Nephron progenitor cell (in vitro differentiated cells): ENCODE measurements at regions not wholly inside any gene's neighbourhood (a gene's known extent, or its start where the extent isn't known, plus 50 kb on each side); places are given as distances from the start of the nearest gene placed in this dataset.

ENCODE experiments used
- DNase-seq: peaks from one replicate; pipeline ENCODE4 v3.0.0; 2021
- H3K27ac Mint-ChIP-seq: 2 replicates; pipeline ENCODE4 v1.8.0; 2021; ENCODE audit warnings: mild to moderate bottlenecking, moderate library complexity, mixed read lengths
- H3K27me3 Mint-ChIP-seq: 2 replicates; pipeline ENCODE4 v1.8.0; 2021; ENCODE audit warnings: mild to moderate bottlenecking, low read depth, mixed read lengths; ENCODE audit not compliant: poor library complexity
- H3K36me3 Mint-ChIP-seq: 2 replicates; pipeline ENCODE4 v1.8.0; 2021; ENCODE audit warnings: low read depth, mixed read lengths
- H3K4me1 Mint-ChIP-seq: 2 replicates; pipeline ENCODE4 v1.8.0; 2021; ENCODE audit warnings: mixed read lengths
- H3K4me3 Mint-ChIP-seq: 2 replicates; pipeline ENCODE4 v1.8.0; 2021; ENCODE audit warnings: mild to moderate bottlenecking, moderate library complexity, mixed read lengths
- H3K9me3 Mint-ChIP-seq: 2 replicates; pipeline ENCODE4 v1.8.0; 2021; ENCODE audit warnings: mild to moderate bottlenecking, moderate library complexity, mixed read lengths
- CTCF ChIP-seq: fragments of 200-600 bp; sonication (generic); IDR thresholded peaks from 2 replicates; pipeline ENCODE4 v1.5.0; 2021; ENCODE audit warnings: antibody characterized with exemption

GRCh38 chr12:75844049-75844770 is 187.4 kb downstream of the PHLDA1 start:
- no peak for TF ChIP-seq CTCF

GRCh38 chr12:75842090-75842489 is 189.5 kb downstream of the PHLDA1 start:
- Mint-ChIP-seq H3K27ac (peak overlapping the region; percentile 34), H3K27me3 (no peaks in the 10 kb centered on the region), H3K4me1 (peaks cover 21% of the 10 kb centered on the region), H3K36me3 (peaks cover 17% of the 10 kb centered on the region), H3K4me3 (no peak overlapping the region), H3K9me3 (peaks cover 19% of the 10 kb centered on the region)
- TF ChIP-seq CTCF: no peak
- no peak for DNase-seq

More at GRCh38 chr12:75844049-75844770, 187.4 kb downstream of the PHLDA1 start:
- Mint-ChIP-seq H3K9me3 (peaks cover 11% of the 10 kb centered on the region), H3K27me3 (no peaks in the 10 kb centered on the region), H3K27ac (peak overlapping the region; percentile 1), H3K36me3 (peaks cover 9% of the 10 kb centered on the region), H3K4me1 (peaks cover 37% of the 10 kb centered on the region), H3K4me3 (no peak overlapping the region)
- DNase-seq: no peak

GRCh38 chr12:75840994-75841355 is 190.6 kb downstream of the PHLDA1 start:
- peaks cover 13% of the 10 kb centered on the region for H3K36me3 Mint-ChIP-seq
- TF ChIP-seq CTCF: no peak
- peaks cover 23% of the 10 kb centered on the region for H3K4me1 Mint-ChIP-seq
- H3K4me3 Mint-ChIP-seq: no peak overlapping the region
- H3K27me3 Mint-ChIP-seq: no peaks in the 10 kb centered on the region
- no peak overlapping the region for H3K27ac Mint-ChIP-seq
- no peak for DNase-seq
- peaks cover 11% of the 10 kb centered on the region for H3K9me3 Mint-ChIP-seq

GRCh38 chr12:75838309-75838708 is 193.3 kb downstream of the PHLDA1 start:
- Mint-ChIP-seq H3K36me3 (peaks cover 8% of the 10 kb centered on the region), H3K27ac (no peak overlapping the region), H3K4me3 (no peak overlapping the region), H3K9me3 (peaks cover 9% of the 10 kb centered on the region), H3K4me1 (peaks cover 32% of the 10 kb centered on the region), H3K27me3 (no peaks in the 10 kb centered on the region)
- DNase-seq: no peak
- no peak for TF ChIP-seq CTCF

- peaks cover 9% of the 10 kb centered on the region for H3K9me3 Mint-ChIP-seq
- DNase-seq: no peak
- no peaks in the 10 kb centered on the region for H3K27me3 Mint-ChIP-seq
- no peak for TF ChIP-seq CTCF
- no peak overlapping the region for H3K4me3 Mint-ChIP-seq
- no peak overlapping the region for H3K27ac Mint-ChIP-seq
- peaks cover 8% of the 10 kb centered on the region for H3K36me3 Mint-ChIP-seq
- peaks cover 28% of the 10 kb centered on the region for H3K4me1 Mint-ChIP-seq
These were observed 193.9 kb downstream of the PHLDA1 start for GRCh38 chr12:75837700-75838099.

- Mint-ChIP-seq H3K4me1 (peaks cover 28% of the 10 kb centered on the region), H3K36me3 (peaks cover 8% of the 10 kb centered on the region), H3K27me3 (no peaks in the 10 kb centered on the region), H3K9me3 (peaks cover 9% of the 10 kb centered on the region), H3K4me3 (no peak overlapping the region), H3K27ac (no peak overlapping the region)
- no peak for DNase-seq
- no peak for TF ChIP-seq CTCF
These were observed 195.0 kb downstream of the PHLDA1 start for GRCh38 chr12:75836533-75836932.
